Caco-2 (cell line): ENCODE measurements at regions not wholly inside any gene's neighbourhood (a gene's known extent, or its start where the extent isn't known, plus 50 kb on each side); places are given as distances from the start of the nearest gene placed in this dataset.

Experiments used
- BruUV-seq: library from RNA; stranded (reverse); fragments of 400-500 nt; replicated peaks from 2 replicates; lab custom pipeline; 2021; lab: Mats Ljungman, UMichigan
- CTCF ChIA-PET: fragments of 300-600 bp; sonication (Branson Sonifier 250); formaldehyde crosslinking; loops from one replicate; lab custom pipeline; 2022; ENCODE audit warnings: antibody characterized with exemption; lab: Charles Lee
- POLR2A ChIA-PET: fragments of 300-600 bp; sonication (Branson Sonifier 250); formaldehyde crosslinking; loops from one replicate; lab custom pipeline; 2022; ENCODE audit warnings: antibody characterized with exemption; lab: Charles Lee
- DNase-seq, 2 experiments: peaks; one replicate each; pipeline versions ENCODE4 v3.0.0 to v3.0.0-alpha.2; 2020 to 2022
- H3K27me3 ChIP-seq: replicated peaks from 2 replicates; pipeline ENCODE4 v1.6.0; 2011; ENCODE audit warnings: low read length; ENCODE audit not compliant: control insufficient read depth, insufficient read depth
- H3K36me3 ChIP-seq: 2 replicates; pipeline ENCODE4 v1.5.1; 2011; ENCODE audit warnings: low read length; ENCODE audit not compliant: control insufficient read depth, insufficient read depth
- H3K4me1 ChIP-seq: fragments of 250-450 bp; sonication (Bioruptor Pico); 2 replicates; pipeline ENCODE4 v1.5.1; 2020; ENCODE audit warnings: mild to moderate bottlenecking
- H3K4me3 ChIP-seq: 2 replicates; pipeline ENCODE4 v1.5.1; 2011; ENCODE audit warnings: low read depth, mild to moderate bottlenecking, control low read depth, low read length
- H3K9me3 ChIP-seq: fragments of 250-450 bp; sonication (Bioruptor Pico); 2 replicates; pipeline ENCODE4 v1.5.1; 2020; ENCODE audit warnings: mild to moderate bottlenecking, moderate library complexity
- H3K27ac Mint-ChIP-seq: one replicate; pipeline ENCODE4 v1.8.0; 2022; ENCODE audit warnings: mixed read lengths; ENCODE audit not compliant: unreplicated experiment
- H3K27me3 Mint-ChIP-seq: one replicate; pipeline ENCODE4 v1.8.0; 2022; ENCODE audit warnings: mixed read lengths; ENCODE audit not compliant: insufficient read depth, unreplicated experiment
- H3K36me3 Mint-ChIP-seq: one replicate; pipeline ENCODE4 v1.8.0; 2022; ENCODE audit warnings: mild to moderate bottlenecking, mixed read lengths; ENCODE audit not compliant: insufficient read depth, unreplicated experiment
- H3K4me1 Mint-ChIP-seq: one replicate; pipeline ENCODE4 v1.8.0; 2022; ENCODE audit warnings: low read depth, mixed read lengths; ENCODE audit not compliant: unreplicated experiment
- H3K4me3 Mint-ChIP-seq: one replicate; pipeline ENCODE4 v1.8.0; 2022; ENCODE audit warnings: mild to moderate bottlenecking, moderate library complexity, mixed read lengths; ENCODE audit not compliant: unreplicated experiment
- H3K9me3 Mint-ChIP-seq: one replicate; pipeline ENCODE4 v1.8.0; 2022; ENCODE audit warnings: mixed read lengths; ENCODE audit not compliant: unreplicated experiment
- CTCF ChIP-seq, 2 experiments: fragments of 200-600 bp in 1 of 2; IDR thresholded peaks; 1 replicate in 1 of 2; 2 replicates in 1 of 2; pipeline versions ENCODE4 v1.5.1 to v1.8.0; 2011 to 2022; ENCODE audit warnings: antibody characterized with exemption in 1 of 2, control low read depth in 1 of 2, inconsistent platforms in 1 of 2, low read depth in 1 of 2, low read length in 1 of 2, mild to moderate bottlenecking in 1 of 2, moderate library complexity in 1 of 2; ENCODE audit not compliant: insufficient read depth in 1 of 2, severe bottlenecking in 1 of 2, unreplicated experiment in 1 of 2
- intact Hi-C: fragments of 100-400 bp; cut with micrococcal nuclease; formaldehyde crosslinking; loops from one replicate; pipeline ENCODE4 v1.10.0; 2022; ENCODE audit not compliant: unreplicated experiment

GRCh38 chr20:22789676-22790075, 205.3 kb upstream of the FOXA2 start:
- Histone ChIP-seq H3K9me3 (no peaks in the 10 kb centered on the region; the same call in 1 of the 2 replicates), H3K27me3 (no peaks in the 10 kb centered on the region), H3K4me3 (no peak overlapping the region), H3K36me3 (no peaks in the 10 kb centered on the region), H3K4me1 (peaks cover 34% of the 10 kb centered on the region)
- Mint-ChIP-seq H3K4me1 (peaks cover 21% of the 10 kb centered on the region), H3K27ac (no peak overlapping the region), H3K36me3 (no peaks in the 10 kb centered on the region), H3K9me3 (peaks cover 16% of the 10 kb centered on the region), H3K27me3 (no peaks in the 10 kb centered on the region), H3K4me3 (no peak overlapping the region)
- ChIA-PET CTCF (no interaction called here), POLR2A (no interaction called here)
- no TSS peak for BruUV-seq
- TF ChIP-seq CTCF (IDR thresholded peaks at IDR 0.05; ENCODE audit: insufficient read depth in 1 of 2, low read depth in 1 of 2, low read length in 1 of 2, severe bottlenecking in 1 of 2, unreplicated experiment in 1 of 2) = no peak
- no peak for DNase-seq
- intact Hi-C loops = no loop called here

DNA sequence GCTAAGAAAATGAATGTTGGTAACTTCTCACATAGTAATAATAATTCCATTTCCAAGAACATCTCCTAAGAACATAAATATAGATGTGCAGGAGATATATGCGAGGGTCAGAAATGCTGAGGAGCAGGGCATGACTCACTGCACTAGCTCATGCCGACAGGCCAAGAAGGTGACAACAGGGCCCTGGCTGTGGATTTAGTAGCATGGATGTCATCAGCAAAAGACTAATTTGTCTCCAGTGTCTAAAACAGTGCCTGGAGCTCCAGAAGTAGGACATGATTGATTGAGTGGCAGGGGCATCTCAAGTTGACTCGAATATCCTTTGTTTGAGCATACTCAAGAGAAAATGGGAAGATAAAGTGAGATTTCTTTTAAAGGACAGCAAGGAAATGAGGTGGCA, 207.0 kb upstream of the FOXA2 start:
- Mint-ChIP-seq H3K27me3 (no peaks in the 10 kb centered on the region), H3K4me1 (peaks cover 28% of the 10 kb centered on the region)

GRCh38 chr20:22791877-22792525, 207.6 kb upstream of the FOXA2 start:
- Mint-ChIP-seq H3K4me3 (no peak overlapping the region), H3K27ac (no peak overlapping the region), H3K9me3 (peaks cover 4% of the 10 kb centered on the region), H3K36me3 (peaks cover 5% of the 10 kb centered on the region), H3K27me3 (no peaks in the 10 kb centered on the region), H3K4me1 (peaks cover 28% of the 10 kb centered on the region)
- intact Hi-C loops = no loop called here
- no peaks in the 10 kb centered on the region for H3K36me3 ChIP-seq
- no TSS peak for BruUV-seq
- ChIA-PET CTCF (interaction anchor here (0.6 kb wide), 1 partner anchor 40 kb away, joined by 3 read pairs; no protein-coding TSS in a partner anchor), POLR2A (no interaction called here)
- H3K4me3 ChIP-seq = no peak overlapping the region
- no peak for DNase-seq
- no peaks in the 10 kb centered on the region for H3K27me3 ChIP-seq
- no peaks in the 10 kb centered on the region; the same call in 1 of the 2 replicates for H3K9me3 ChIP-seq
- H3K4me1 ChIP-seq = peaks cover 58% of the 10 kb centered on the region
- no peak for TF ChIP-seq CTCF (IDR thresholded peaks at IDR 0.05; ENCODE audit: insufficient read depth in 1 of 2, low read depth in 1 of 2, low read length in 1 of 2, severe bottlenecking in 1 of 2, unreplicated experiment in 1 of 2)

More for the DNA sequence above, 207.0 kb upstream of the FOXA2 start:
- H3K9me3 Mint-ChIP-seq = peaks cover 1% of the 10 kb centered on the region
- intact Hi-C loops = no loop called here
- H3K27me3 ChIP-seq = no peaks in the 10 kb centered on the region
- BruUV-seq = no TSS peak
- DNase-seq = no peak
- ChIA-PET POLR2A (no interaction called here), CTCF (no interaction called here)
- peaks cover 52% of the 10 kb centered on the region for H3K4me1 ChIP-seq
- no peaks in the 10 kb centered on the region; the same call in 1 of the 2 replicates for H3K9me3 ChIP-seq
- H3K4me3 ChIP-seq = no peak overlapping the region
- H3K27ac Mint-ChIP-seq = no peak overlapping the region
- peaks cover 5% of the 10 kb centered on the region for H3K36me3 Mint-ChIP-seq
- H3K36me3 ChIP-seq = no peaks in the 10 kb centered on the region
- no peak for TF ChIP-seq CTCF (IDR thresholded peaks at IDR 0.05; ENCODE audit: insufficient read depth in 1 of 2, low read depth in 1 of 2, low read length in 1 of 2, severe bottlenecking in 1 of 2, unreplicated experiment in 1 of 2)
- no peak overlapping the region for H3K4me3 Mint-ChIP-seq
